ENCODE measurements at regions not wholly inside any gene's neighbourhood (a gene's known extent, or its start where the extent isn't known, plus 50 kb on each side); places are given as distances from the start of the nearest gene placed in this dataset.

DNA sequence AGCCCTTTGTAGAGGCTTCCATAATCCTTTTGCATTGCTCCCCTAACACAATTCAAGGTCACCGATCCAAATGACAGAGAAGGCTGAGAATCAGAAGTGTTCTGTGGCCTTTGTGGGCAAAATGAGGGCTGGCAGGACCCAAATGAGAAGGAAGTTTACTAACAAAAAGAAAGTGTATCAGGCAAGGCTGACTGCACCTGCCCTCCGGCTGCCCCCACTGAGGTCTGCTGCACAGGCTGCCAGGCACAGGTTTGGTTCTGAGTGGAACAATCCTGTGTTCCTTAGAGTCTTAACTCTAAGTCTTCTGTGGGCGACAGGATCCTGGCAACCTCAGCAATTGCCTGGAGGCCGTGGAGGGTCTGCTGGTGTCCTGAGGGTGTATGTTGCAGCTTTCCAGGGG, 568.5 kb downstream of the CMPK2 start:
- no peak for TF ChIP-seq EZH2 (IDR thresholded peaks at IDR 0.05; ENCODE audit: borderline replicate concordance, low read depth, low read length, severe bottlenecking)
- TF ChIP-seq, protein P1, sequence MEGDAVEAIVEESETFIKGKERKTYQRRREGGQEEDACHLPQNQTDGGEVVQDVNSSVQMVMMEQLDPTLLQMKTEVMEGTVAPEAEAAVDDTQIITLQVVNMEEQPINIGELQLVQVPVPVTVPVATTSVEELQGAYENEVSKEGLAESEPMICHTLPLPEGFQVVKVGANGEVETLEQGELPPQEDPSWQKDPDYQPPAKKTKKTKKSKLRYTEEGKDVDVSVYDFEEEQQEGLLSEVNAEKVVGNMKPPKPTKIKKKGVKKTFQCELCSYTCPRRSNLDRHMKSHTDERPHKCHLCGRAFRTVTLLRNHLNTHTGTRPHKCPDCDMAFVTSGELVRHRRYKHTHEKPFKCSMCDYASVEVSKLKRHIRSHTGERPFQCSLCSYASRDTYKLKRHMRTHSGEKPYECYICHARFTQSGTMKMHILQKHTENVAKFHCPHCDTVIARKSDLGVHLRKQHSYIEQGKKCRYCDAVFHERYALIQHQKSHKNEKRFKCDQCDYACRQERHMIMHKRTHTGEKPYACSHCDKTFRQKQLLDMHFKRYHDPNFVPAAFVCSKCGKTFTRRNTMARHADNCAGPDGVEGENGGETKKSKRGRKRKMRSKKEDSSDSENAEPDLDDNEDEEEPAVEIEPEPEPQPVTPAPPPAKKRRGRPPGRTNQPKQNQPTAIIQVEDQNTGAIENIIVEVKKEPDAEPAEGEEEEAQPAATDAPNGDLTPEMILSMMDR (IDR thresholded peaks at IDR 0.05; ENCODE audit: borderline replicate concordance, extremely low read depth, low read length, poor library complexity, severe bottlenecking): no peak
